Natural killer cell (primary cell): ENCODE measurements at regions not wholly inside any gene's neighbourhood (a gene's known extent, or its start where the extent isn't known, plus 50 kb on each side); places are given as distances from the start of the nearest gene placed in this dataset.

Experiments used
- ATAC-seq, 3 donors: fragments of 150-1000 bp in 2 of 3; fragments of 200-7000 bp in 1 of 3; cut with Tn5 transposase; 1 replicate in 1 of 3; 2 replicates in 2 of 3; pipeline ENCODE4 v1.10.0; 2021; ENCODE audit warnings: mild to moderate bottlenecking in 2 of 3, moderate library complexity in 2 of 3
- DNase-seq, 2 donors: peaks; one replicate each; pipeline versions ENCODE4 v3.0.0 to v3.0.0-alpha.2; 2013 to 2021; ENCODE audit warnings: mixed read lengths in 1 of 2
- H3K27ac ChIP-seq: one replicate; pipeline ENCODE4 v1.5.1; 2013; ENCODE audit warnings: mild to moderate bottlenecking, low read length
- H3K27me3 ChIP-seq: one replicate; pipeline ENCODE4 v1.6.1; 2013; ENCODE audit warnings: low read length; ENCODE audit not compliant: control insufficient read depth, insufficient read depth
- H3K36me3 ChIP-seq: one replicate; pipeline ENCODE4 v1.6.1; 2013; ENCODE audit warnings: low read length; ENCODE audit not compliant: control insufficient read depth, insufficient read depth
- H3K4me1 ChIP-seq: one replicate; pipeline ENCODE4 v1.6.1; 2013; ENCODE audit warnings: low read length; ENCODE audit not compliant: control insufficient read depth, insufficient read depth
- H3K4me3 ChIP-seq: one replicate; pipeline ENCODE4 v1.5.1; 2013; ENCODE audit warnings: low read length
- H3K9me3 ChIP-seq: one replicate; pipeline ENCODE4 v1.6.1; 2013; ENCODE audit warnings: low read length; ENCODE audit not compliant: control insufficient read depth, insufficient read depth
- H3K27ac Mint-ChIP-seq, 2 donors: one replicate each; pipeline ENCODE4 v1.8.0; 2022; ENCODE audit warnings: mild to moderate bottlenecking in 2 of 2, mixed read lengths in 2 of 2, moderate library complexity in 1 of 2
- H3K27me3 Mint-ChIP-seq, 2 donors: one replicate each; pipeline ENCODE4 v1.8.0; 2022; ENCODE audit warnings: low read depth in 2 of 2, mixed read lengths in 2 of 2
- H3K36me3 Mint-ChIP-seq: one replicate; pipeline ENCODE4 v1.8.0; 2022; ENCODE audit warnings: mixed read lengths
- H3K4me1 Mint-ChIP-seq, 2 donors: one replicate each; pipeline ENCODE4 v1.8.0; 2022; ENCODE audit warnings: mixed read lengths in 2 of 2
- H3K4me3 Mint-ChIP-seq: one replicate; pipeline ENCODE4 v1.8.0; 2022; ENCODE audit warnings: mild to moderate bottlenecking, moderate library complexity, mixed read lengths
- H3K9me3 Mint-ChIP-seq, 2 donors: one replicate each; pipeline ENCODE4 v1.8.0; 2022; ENCODE audit warnings: mixed read lengths in 2 of 2
- CTCF ChIP-seq: fragments of 200-600 bp; IDR thresholded peaks from one replicate; pipeline ENCODE4 v1.8.0; 2022; ENCODE audit warnings: antibody characterized with exemption
- WGBS: methylation state at CpG from one replicate; pipeline ENCODE4 v1.1.7; 2013; ENCODE audit warnings: missing lambda C conversion rate; ENCODE audit not compliant: insufficient coverage; 5-methylcytosine and 5-hydroxymethylcytosine counted together
- intact Hi-C: fragments of 100-400 bp; cut with micrococcal nuclease; formaldehyde crosslinking; loops from one replicate; pipeline ENCODE4 v1.14.2; 2022

DNA sequence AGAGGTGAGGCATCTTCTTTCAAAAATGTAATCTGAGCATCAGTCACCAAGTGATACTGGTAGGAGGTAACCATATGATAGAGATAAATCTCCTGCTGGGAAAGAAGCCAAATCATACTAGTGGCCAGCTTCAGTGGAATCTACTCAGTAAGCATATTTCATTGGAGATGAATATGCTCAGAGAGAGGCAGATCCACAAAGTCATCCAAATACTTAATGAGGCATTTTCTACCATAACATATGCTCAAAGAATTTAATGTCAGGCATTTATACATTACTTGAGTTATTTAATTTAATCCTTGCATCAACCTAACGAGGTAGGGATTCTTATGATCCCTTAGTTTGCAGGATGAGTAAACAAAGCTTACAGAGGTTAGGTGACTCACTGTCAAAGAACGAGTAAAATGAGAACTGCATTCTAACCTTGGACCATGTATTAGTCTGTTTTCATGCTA is 50.9 kb upstream of the DMRTA1 start:
- Histone ChIP-seq H3K27ac (no peak overlapping the region), H3K9me3 (no peaks in the 10 kb centered on the region), H3K27me3 (no peaks in the 10 kb centered on the region), H3K4me3 (no peak overlapping the region), H3K36me3 (no peaks in the 10 kb centered on the region), H3K4me1 (no peaks in the 10 kb centered on the region)
- H3K27me3 Mint-ChIP-seq = no peaks in the 10 kb centered on the region
- no peak overlapping the region for H3K27ac Mint-ChIP-seq
- peaks cover 5 to 7% of the 10 kb centered on the region in 2 donors for H3K9me3 Mint-ChIP-seq
- 69% methylated on average over 2 of the region's 2 CpGs for WGBS
- H3K36me3 Mint-ChIP-seq = no peaks in the 10 kb centered on the region
- no peaks in the 10 kb centered on the region for H3K4me1 Mint-ChIP-seq
- H3K4me3 Mint-ChIP-seq = no peak overlapping the region
- ATAC-seq (no peak), DNase-seq (no peak)
- intact Hi-C loops = no loop called here
- TF ChIP-seq CTCF = no peak
